ENCODE measurements at regions not wholly inside any gene's neighbourhood (a gene's known extent, or its start where the extent isn't known, plus 50 kb on each side); places are given as distances from the start of the nearest gene placed in this dataset.
A peak's percentile ranks its signal among the peaks of the same experiment; 100 is the strongest.

DNA sequence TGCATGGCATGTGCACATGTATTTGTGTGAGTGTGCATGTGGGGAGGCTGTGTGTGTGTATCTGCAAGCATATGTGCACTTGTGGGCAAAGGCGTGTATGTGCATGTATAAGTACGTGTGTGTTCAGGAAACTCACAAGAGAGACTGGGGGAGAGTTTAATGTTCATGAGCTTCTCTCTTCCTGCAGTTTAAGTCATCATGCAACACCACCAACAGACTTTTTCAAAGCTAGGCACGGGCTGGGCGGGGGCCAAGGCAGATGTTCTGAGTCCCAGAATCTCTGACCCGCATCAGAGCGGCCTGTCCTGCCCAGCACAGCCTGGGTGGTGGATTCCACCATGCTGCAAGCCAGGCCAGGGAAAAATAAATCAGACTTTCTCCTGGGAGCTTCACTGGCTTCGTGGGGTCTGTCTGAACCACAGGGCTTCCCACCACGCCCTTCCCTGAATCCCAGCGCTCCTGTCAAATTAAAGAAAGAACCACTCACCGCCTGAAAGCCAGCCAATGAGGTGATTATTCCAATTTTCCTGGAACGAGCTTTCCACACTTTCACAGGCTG lies 75.7 kb downstream of the PITPNM2 start:
- Histone ChIP-seq H3K4me3 (ENCODE audit: control extremely low read depth in 1 of 5, extremely low read depth in 1 of 5, insufficient read depth in 1 of 5, low read depth in 2 of 5, low read length in 4 of 5) (no peak overlapping the region), H3K27ac (ENCODE audit: low read length in 2 of 2) (peak overlapping the region; percentile 26 to 63), H3K4me1 (ENCODE audit: control insufficient read depth in 2 of 2, insufficient read depth in 2 of 2, low read length in 2 of 2) (peaks cover 16 to 29% of the 10 kb centered on the region in 2 donors), H4K20me1 (ENCODE audit: control insufficient read depth, insufficient read depth, low read length, poor library complexity, severe bottlenecking) (no peaks in the 10 kb centered on the region), H3K79me2 (ENCODE audit: control insufficient read depth, insufficient read depth, low read length) (peaks cover 68% of the 10 kb centered on the region), H2AFZ (ENCODE audit: insufficient read depth, low read depth, low read length, poor library complexity, severe bottlenecking) (peak overlapping the region; percentile 52), H3K9me3 (ENCODE audit: control extremely low read depth in 1 of 3, control insufficient read depth in 2 of 3, insufficient read depth in 1 of 3, low read length in 2 of 3) (no peaks in the 10 kb centered on the region), H3K9ac (ENCODE audit: low read length) (no peak overlapping the region), H3K4me2 (replicated peaks; ENCODE audit: low read depth, low read length, poor library complexity, severe bottlenecking) (peak overlapping the region; percentile 43), H3K27me3 (replicated peaks in 1 of 4; ENCODE audit: control extremely low read depth in 1 of 4, control insufficient read depth in 3 of 4, insufficient read depth in 4 of 4, low read length in 3 of 4) (peaks cover 0 to 3% (median 0%) of the 10 kb centered on the region in 4 experiments), H3K36me3 (replicated peaks in 1 of 2; ENCODE audit: control extremely low read depth in 1 of 2, control insufficient read depth in 1 of 2, extremely low read depth in 1 of 2, insufficient read depth in 2 of 2, low read length in 1 of 2) (no peaks in the 10 kb centered on the region)
- TF ChIP-seq, protein P1, sequence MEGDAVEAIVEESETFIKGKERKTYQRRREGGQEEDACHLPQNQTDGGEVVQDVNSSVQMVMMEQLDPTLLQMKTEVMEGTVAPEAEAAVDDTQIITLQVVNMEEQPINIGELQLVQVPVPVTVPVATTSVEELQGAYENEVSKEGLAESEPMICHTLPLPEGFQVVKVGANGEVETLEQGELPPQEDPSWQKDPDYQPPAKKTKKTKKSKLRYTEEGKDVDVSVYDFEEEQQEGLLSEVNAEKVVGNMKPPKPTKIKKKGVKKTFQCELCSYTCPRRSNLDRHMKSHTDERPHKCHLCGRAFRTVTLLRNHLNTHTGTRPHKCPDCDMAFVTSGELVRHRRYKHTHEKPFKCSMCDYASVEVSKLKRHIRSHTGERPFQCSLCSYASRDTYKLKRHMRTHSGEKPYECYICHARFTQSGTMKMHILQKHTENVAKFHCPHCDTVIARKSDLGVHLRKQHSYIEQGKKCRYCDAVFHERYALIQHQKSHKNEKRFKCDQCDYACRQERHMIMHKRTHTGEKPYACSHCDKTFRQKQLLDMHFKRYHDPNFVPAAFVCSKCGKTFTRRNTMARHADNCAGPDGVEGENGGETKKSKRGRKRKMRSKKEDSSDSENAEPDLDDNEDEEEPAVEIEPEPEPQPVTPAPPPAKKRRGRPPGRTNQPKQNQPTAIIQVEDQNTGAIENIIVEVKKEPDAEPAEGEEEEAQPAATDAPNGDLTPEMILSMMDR (IDR thresholded peaks at IDR 0.05) = no peak
- no peak for TF ChIP-seq EZH2 (IDR thresholded peaks at IDR 0.05; ENCODE audit: borderline replicate concordance, insufficient read depth, low read depth, low read length, poor library complexity, severe bottlenecking)
- Mint-ChIP-seq H3K9me3 (ENCODE audit: insufficient read depth) (no peaks in the 10 kb centered on the region), H3K27me3 (no peaks in the 10 kb centered on the region), H3K4me3 (peak overlapping the region; percentile 74), H3K27ac (peak overlapping the region; percentile 86), H3K4me1 (peaks cover 31% of the 10 kb centered on the region)
- POLR2A ChIA-PET = interaction anchor here (0.6 kb wide), 1 partner anchor 192 kb away, joined by 3 read pairs; no protein-coding TSS in a partner anchor
- ATAC-seq (ENCODE audit: low read depth) (no peak), DNase-seq (no peak)
- 97% methylated on average over 9 of the region's 11 CpGs for WGBS (ENCODE audit: insufficient coverage)
- intact Hi-C loops (cut with micrococcal nuclease) = loop anchor here (2.0 kb wide), 1 partner anchor 14 kb away; no protein-coding TSS in a partner anchor
- CTCF ChIA-PET = interaction anchor here (0.7 to 1.9 kb wide), 11 partner anchors 9 to 158 kb away, joined by 3 to 8 read pairs (median 3); partner anchors contain the start of genes MPHOSPH9, MTRFR and PITPNM2

All from B cell (primary cell).